ENCODE measurements at regions not wholly inside any gene's neighbourhood (a gene's known extent, or its start where the extent isn't known, plus 50 kb on each side); places are given as distances from the start of the nearest gene placed in this dataset.

GRCh38 chr12:116476227-116476822 is 82.9 kb upstream of the MAP1LC3B2 start:
- H3K4me3 ChIP-seq (ENCODE audit: low read length in 2 of 2), result no peak overlapping the region
- Mint-ChIP-seq H3K36me3 (peaks cover 4 to 5% of the 10 kb centered on the region in 2 donors), H3K4me3 (no peak overlapping the region), H3K27ac (no peak overlapping the region), H3K9me3 (peaks cover 2 to 25% (median 13%) of the 10 kb centered on the region in 8 donors), H3K27me3 (no peaks in the 10 kb centered on the region), H3K4me1 (peaks cover 9 to 18% (median 11%) of the 10 kb centered on the region in 4 donors)
- no peak overlapping the region for H3K27ac ChIP-seq (ENCODE audit: low read depth, low read length)
- no peak for DNase-seq
- H3K36me3 ChIP-seq (ENCODE audit: insufficient read depth, low read length), result no peaks in the 10 kb centered on the region
- peaks cover 10% of the 10 kb centered on the region for H3K4me1 ChIP-seq (ENCODE audit: insufficient read depth, low read length)
- ChIA-PET POLR2A (ENCODE audit: partially characterized antibody) (interaction anchor here (1.7 kb wide), 1 partner anchor 83 kb away, joined by 4 read pairs; the partner anchor contains the start of gene MAP1LC3B2), CTCF (ENCODE audit: partially characterized antibody) (no interaction called here)
- H3K27me3 ChIP-seq (ENCODE audit: insufficient read depth, low read length), result no peaks in the 10 kb centered on the region
- intact Hi-C loops (cut with micrococcal nuclease), result no loop called here
- H3K9me3 ChIP-seq (ENCODE audit: control insufficient read depth in 1 of 2, low read length in 2 of 2), result no peaks in the 10 kb centered on the region

DNA sequence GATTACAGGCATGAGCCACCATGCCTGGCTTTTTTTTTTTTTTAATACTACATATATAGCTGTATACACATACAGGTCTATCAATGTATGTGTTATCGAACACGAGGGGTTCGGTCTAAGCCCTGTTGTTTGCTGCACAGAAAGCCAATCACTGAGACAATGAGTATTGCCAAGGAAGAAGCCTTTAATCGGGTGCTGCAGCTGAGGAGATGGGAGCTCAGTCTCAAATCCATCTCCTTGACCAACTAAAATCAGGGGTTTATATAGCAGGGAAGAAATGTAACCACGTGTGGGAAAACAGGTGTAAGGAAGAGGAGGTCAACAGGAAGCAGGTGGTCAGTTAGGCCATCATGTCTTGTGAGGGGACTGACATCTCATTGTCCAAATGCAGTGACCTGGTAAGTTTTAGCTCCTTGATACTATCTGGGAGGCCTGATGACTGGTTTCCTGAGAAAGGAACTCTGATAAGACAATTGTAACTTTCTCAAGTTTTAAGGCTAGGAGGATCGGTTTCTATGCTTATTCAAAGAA is 80.9 kb upstream of the MAP1LC3B2 start:
- Histone ChIP-seq H3K9me3 (ENCODE audit: control insufficient read depth in 1 of 2, low read length in 2 of 2) (no peaks in the 10 kb centered on the region), H3K4me3 (ENCODE audit: low read length in 2 of 2) (no peak overlapping the region), H3K36me3 (ENCODE audit: insufficient read depth, low read length) (no peaks in the 10 kb centered on the region), H3K4me1 (ENCODE audit: insufficient read depth, low read length) (peaks cover 10% of the 10 kb centered on the region), H3K27ac (ENCODE audit: low read depth, low read length) (no peak overlapping the region), H3K27me3 (ENCODE audit: insufficient read depth, low read length) (no peaks in the 10 kb centered on the region)
- peaks cover 9 to 18% (median 11%) of the 10 kb centered on the region in 4 donors for H3K4me1 Mint-ChIP-seq
- no peak overlapping the region for H3K4me3 Mint-ChIP-seq
- H3K9me3 Mint-ChIP-seq, result peaks cover 2 to 25% (median 13%) of the 10 kb centered on the region in 8 donors
- H3K27ac Mint-ChIP-seq, result no peak overlapping the region
- no peak for DNase-seq
- POLR2A ChIA-PET (ENCODE audit: partially characterized antibody), result no interaction called here
- peaks cover 0 to 2% of the 10 kb centered on the region in 2 donors for H3K27me3 Mint-ChIP-seq
- intact Hi-C loops (cut with micrococcal nuclease), result no loop called here
- CTCF ChIA-PET (ENCODE audit: partially characterized antibody), result no interaction called here
- H3K36me3 Mint-ChIP-seq, result peaks cover 4 to 5% of the 10 kb centered on the region in 2 donors

GRCh38 chr12:116480210-116480810 is 78.9 kb upstream of the MAP1LC3B2 start:
- H3K4me1 ChIP-seq (ENCODE audit: insufficient read depth, low read length), result peaks cover 10% of the 10 kb centered on the region
- no peak overlapping the region for H3K27ac ChIP-seq (ENCODE audit: low read depth, low read length)
- peak in 2 of 5 donors; percentile 8 to 10 for DNase-seq
- intact Hi-C loops (cut with micrococcal nuclease), result no loop called here
- no peaks in the 10 kb centered on the region for H3K9me3 ChIP-seq (ENCODE audit: control insufficient read depth in 1 of 2, low read length in 2 of 2)
- peaks cover 2 to 20% (median 11%) of the 10 kb centered on the region in 8 donors for H3K9me3 Mint-ChIP-seq
- ChIA-PET CTCF (ENCODE audit: partially characterized antibody) (interaction anchor here (1.3 kb wide), 1 partner anchor 133 kb away, joined by 3 read pairs; no protein-coding TSS in a partner anchor), POLR2A (ENCODE audit: partially characterized antibody) (interaction anchor here (0.6 kb wide), 1 partner anchor 155 kb away, joined by 3 read pairs; no protein-coding TSS in a partner anchor)
- peaks cover 7 to 18% (median 11%) of the 10 kb centered on the region in 4 donors for H3K4me1 Mint-ChIP-seq
- H3K27me3 Mint-ChIP-seq, result peaks cover 0 to 2% of the 10 kb centered on the region in 2 donors
- H3K27me3 ChIP-seq (ENCODE audit: insufficient read depth, low read length), result no peaks in the 10 kb centered on the region
- H3K27ac Mint-ChIP-seq, result peak overlapping the region in 3 of 7 donors; percentile 5 to 48 (median 38)
- H3K36me3 Mint-ChIP-seq, result peaks cover 4 to 5% of the 10 kb centered on the region in 2 donors
- no peak overlapping the region for H3K4me3 ChIP-seq (ENCODE audit: low read length in 2 of 2)
- peak overlapping the region in 1 of 8 donors; percentile 57 for H3K4me3 Mint-ChIP-seq
- no peaks in the 10 kb centered on the region for H3K36me3 ChIP-seq (ENCODE audit: insufficient read depth, low read length)

- H3K4me3 Mint-ChIP-seq, result no peak overlapping the region
Measured at GRCh38 chr12:116481726-116482125, 77.5 kb upstream of the MAP1LC3B2 start.

GRCh38 chr12:116482179-116482578 is 77.0 kb upstream of the MAP1LC3B2 start:
- H3K27me3 Mint-ChIP-seq, result peaks cover 0 to 2% of the 10 kb centered on the region in 2 donors
- peaks cover 0 to 3% of the 10 kb centered on the region in 2 donors for H3K36me3 Mint-ChIP-seq
- H3K4me1 Mint-ChIP-seq, result peaks cover 7 to 18% (median 11%) of the 10 kb centered on the region in 4 donors
- H3K27ac Mint-ChIP-seq, result no peak overlapping the region
- ChIA-PET CTCF (ENCODE audit: partially characterized antibody) (no interaction called here), POLR2A (ENCODE audit: partially characterized antibody) (no interaction called here)
- Histone ChIP-seq H3K27me3 (ENCODE audit: insufficient read depth, low read length) (no peaks in the 10 kb centered on the region), H3K9me3 (ENCODE audit: control insufficient read depth in 1 of 2, low read length in 2 of 2) (no peaks in the 10 kb centered on the region), H3K4me3 (ENCODE audit: low read length in 2 of 2) (no peak overlapping the region), H3K4me1 (ENCODE audit: insufficient read depth, low read length) (peaks cover 10% of the 10 kb centered on the region), H3K27ac (ENCODE audit: low read depth, low read length) (no peak overlapping the region), H3K36me3 (ENCODE audit: insufficient read depth, low read length) (no peaks in the 10 kb centered on the region)
- DNase-seq, result no peak
- intact Hi-C loops (cut with micrococcal nuclease), result no loop called here
- H3K4me3 Mint-ChIP-seq, result no peak overlapping the region
- peaks cover 2 to 9% (median 4%) of the 10 kb centered on the region in 8 donors for H3K9me3 Mint-ChIP-seq

More at GRCh38 chr12:116481726-116482125, 77.5 kb upstream of the MAP1LC3B2 start:
- Histone ChIP-seq H3K9me3 (ENCODE audit: control insufficient read depth in 1 of 2, low read length in 2 of 2) (no peaks in the 10 kb centered on the region), H3K4me1 (ENCODE audit: insufficient read depth, low read length) (peaks cover 10% of the 10 kb centered on the region), H3K4me3 (ENCODE audit: low read length in 2 of 2) (no peak overlapping the region), H3K36me3 (ENCODE audit: insufficient read depth, low read length) (no peaks in the 10 kb centered on the region), H3K27me3 (ENCODE audit: insufficient read depth, low read length) (no peaks in the 10 kb centered on the region), H3K27ac (ENCODE audit: low read depth, low read length) (no peak overlapping the region)
- DNase-seq, result no peak
- ChIA-PET CTCF (ENCODE audit: partially characterized antibody) (no interaction called here), POLR2A (ENCODE audit: partially characterized antibody) (no interaction called here)
- Mint-ChIP-seq H3K36me3 (no peaks in the 10 kb centered on the region), H3K4me1 (peaks cover 7 to 18% (median 11%) of the 10 kb centered on the region in 4 donors), H3K27ac (no peak overlapping the region), H3K9me3 (peaks cover 0 to 8% (median 3%) of the 10 kb centered on the region in 8 donors), H3K27me3 (peaks cover 0 to 2% of the 10 kb centered on the region in 2 donors)
- intact Hi-C loops (cut with micrococcal nuclease), result no loop called here

DNA sequence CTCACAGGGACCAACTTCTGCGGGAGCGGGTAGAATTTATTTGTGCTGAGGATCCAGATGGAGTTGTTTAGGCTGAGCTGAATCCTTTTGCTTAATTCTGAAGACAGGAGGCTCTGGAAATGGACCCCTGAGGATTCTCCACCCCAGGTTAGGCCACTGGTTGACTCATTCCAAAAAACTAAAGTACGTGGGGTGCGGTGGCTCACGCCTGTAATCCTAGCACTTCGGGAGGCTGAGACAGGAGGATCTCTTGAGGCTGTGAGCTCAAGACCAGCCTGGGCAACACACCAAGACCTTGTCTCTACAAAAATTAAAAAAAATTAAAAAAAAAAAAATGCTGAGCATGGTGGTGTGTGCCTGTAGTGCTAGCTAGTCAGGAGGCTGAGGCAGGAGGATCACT is 76.3 kb upstream of the MAP1LC3B2 start:
- Mint-ChIP-seq H3K4me1 (peaks cover 7 to 18% (median 11%) of the 10 kb centered on the region in 4 donors), H3K9me3 (peaks cover 0 to 10% (median 4%) of the 10 kb centered on the region in 8 donors), H3K4me3 (no peak overlapping the region), H3K27me3 (peaks cover 0 to 2% of the 10 kb centered on the region in 2 donors), H3K27ac (no peak overlapping the region), H3K36me3 (peaks cover under 1 to 3% of the 10 kb centered on the region in 2 donors)
- no peak for DNase-seq
- ChIA-PET POLR2A (ENCODE audit: partially characterized antibody) (no interaction called here), CTCF (ENCODE audit: partially characterized antibody) (no interaction called here)
- no peaks in the 10 kb centered on the region for H3K36me3 ChIP-seq (ENCODE audit: insufficient read depth, low read length)
- no peaks in the 10 kb centered on the region for H3K9me3 ChIP-seq (ENCODE audit: control insufficient read depth in 1 of 2, low read length in 2 of 2)
- H3K27ac ChIP-seq (ENCODE audit: low read depth, low read length), result no peak overlapping the region
- H3K4me3 ChIP-seq (ENCODE audit: low read length in 2 of 2), result no peak overlapping the region
- H3K4me1 ChIP-seq (ENCODE audit: insufficient read depth, low read length), result peaks cover 10% of the 10 kb centered on the region
- intact Hi-C loops (cut with micrococcal nuclease), result no loop called here
- H3K27me3 ChIP-seq (ENCODE audit: insufficient read depth, low read length), result no peaks in the 10 kb centered on the region

GRCh38 chr12:116483959-116484750 is 75.0 kb upstream of the MAP1LC3B2 start:
- peaks cover 0 to 18% (median 7%) of the 10 kb centered on the region in 8 donors for H3K9me3 Mint-ChIP-seq
- intact Hi-C loops (cut with micrococcal nuclease), result no loop called here
- POLR2A ChIA-PET (ENCODE audit: partially characterized antibody), result no interaction called here
- H3K36me3 Mint-ChIP-seq, result peaks cover 3% of the 10 kb centered on the region in 2 donors
- peaks cover 10% of the 10 kb centered on the region for H3K4me1 ChIP-seq (ENCODE audit: insufficient read depth, low read length)
- no peak overlapping the region for H3K27ac ChIP-seq (ENCODE audit: low read depth, low read length)
- H3K27me3 Mint-ChIP-seq, result peaks cover 0 to 2% of the 10 kb centered on the region in 2 donors
- H3K4me3 ChIP-seq (ENCODE audit: low read length in 2 of 2), result no peak overlapping the region
- H3K27me3 ChIP-seq (ENCODE audit: insufficient read depth, low read length), result no peaks in the 10 kb centered on the region
- CTCF ChIA-PET (ENCODE audit: partially characterized antibody), result no interaction called here
- no peak overlapping the region for H3K4me3 Mint-ChIP-seq
- no peak for DNase-seq
- H3K4me1 Mint-ChIP-seq, result peaks cover 7 to 15% (median 11%) of the 10 kb centered on the region in 4 donors
- no peaks in the 10 kb centered on the region for H3K36me3 ChIP-seq (ENCODE audit: insufficient read depth, low read length)
- no peaks in the 10 kb centered on the region for H3K9me3 ChIP-seq (ENCODE audit: control insufficient read depth in 1 of 2, low read length in 2 of 2)
- H3K27ac Mint-ChIP-seq, result no peak overlapping the region
